Dermis microvascular lymphatic vessel endothelial cell (primary cell): ENCODE measurements at regions not wholly inside any gene's neighbourhood (a gene's known extent, or its start where the extent isn't known, plus 50 kb on each side); places are given as distances from the start of the nearest gene placed in this dataset.

Source experiments
- DNase-seq, 2 donors: peaks; one replicate each; pipeline versions ENCODE4 v3.0.0 to v3.0.0-alpha.2; 2010; ENCODE audit warnings: low read depth in 2 of 2

DNA sequence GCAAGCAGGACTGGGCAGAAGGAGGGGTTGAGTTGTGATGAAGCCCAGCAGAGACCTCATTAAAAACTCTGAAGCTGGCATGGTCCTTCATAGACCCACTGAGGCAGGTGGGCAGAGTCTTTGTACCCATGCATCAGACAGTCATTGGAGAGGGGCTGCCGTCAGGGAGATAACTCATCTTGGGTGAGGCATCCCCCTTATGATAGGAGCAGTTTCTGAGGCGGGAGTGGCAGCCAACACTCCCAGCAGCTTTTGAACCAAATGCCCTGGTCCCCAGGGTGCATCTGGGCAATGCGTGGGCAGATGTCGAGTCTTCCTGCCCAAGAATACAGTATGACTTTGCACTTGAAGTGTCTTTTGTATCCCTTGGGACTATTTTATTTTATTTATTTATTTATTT, 68.1 kb downstream of the HTR5A start:
- DNase-seq = no peak

DNA sequence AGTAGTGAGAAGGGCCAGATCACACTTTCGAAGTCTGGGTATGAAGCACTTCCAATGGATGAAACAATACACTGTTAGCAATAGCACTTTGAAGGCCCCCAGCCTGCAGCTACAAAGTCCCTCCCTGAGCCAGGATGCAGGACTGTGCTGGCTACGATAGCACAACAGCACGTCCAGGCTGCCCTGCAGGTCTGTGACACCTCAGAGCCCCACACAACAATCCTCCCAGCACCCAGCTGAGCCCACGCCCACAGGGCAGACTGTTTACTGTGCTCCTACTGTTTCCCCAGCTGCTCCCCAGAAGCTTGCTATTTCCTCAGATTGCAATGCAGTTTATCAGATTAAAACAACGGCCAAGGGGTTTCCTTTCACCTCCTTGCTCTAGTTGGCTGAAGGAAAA, 71.4 kb downstream of the HTR5A start:
- no peak for DNase-seq

GRCh38 chr7:155143381-155143780, 73.3 kb downstream of the HTR5A start:
- no peak for DNase-seq

GRCh38 chr7:155144371-155144770, 74.2 kb downstream of the HTR5A start:
- DNase-seq = no peak

DNA sequence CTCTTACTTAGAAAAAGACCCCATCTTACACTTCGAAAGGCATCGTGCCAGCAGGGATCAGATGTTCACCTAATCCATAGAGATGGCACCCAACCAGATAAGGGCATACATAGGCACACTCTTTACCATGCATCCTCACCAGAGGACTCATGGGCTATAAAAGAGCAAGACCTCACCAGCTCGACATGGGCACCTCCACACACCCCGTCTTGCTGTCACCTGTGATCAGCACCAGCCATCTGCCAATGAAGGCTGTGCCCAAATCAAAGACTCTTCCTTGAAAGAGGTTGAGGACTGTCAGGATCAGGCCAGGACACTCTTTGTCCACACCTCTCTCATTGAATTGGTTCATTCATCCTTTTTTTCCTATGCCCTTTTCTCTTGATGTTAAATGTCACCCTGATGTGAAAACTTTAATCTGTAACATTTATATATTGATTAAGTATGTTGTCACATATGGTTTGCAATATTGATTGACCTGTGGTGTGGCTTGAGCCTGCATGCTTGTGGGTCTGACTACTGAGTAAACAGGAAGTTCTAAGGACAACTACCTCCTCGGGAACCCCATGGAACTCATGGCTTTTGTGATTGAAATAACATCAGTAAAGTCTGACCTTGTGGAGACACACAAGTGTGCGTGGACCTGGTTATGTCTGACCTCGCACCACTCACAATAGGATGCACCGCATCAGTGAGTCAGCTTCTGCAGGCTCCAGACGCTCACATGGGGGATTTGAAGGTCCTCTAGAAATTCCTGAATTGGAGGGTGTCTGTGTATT, 75.5 kb downstream of the HTR5A start:
- DNase-seq = no peak

GRCh38 chr7:155147172-155147571, 77.0 kb downstream of the HTR5A start:
- DNase-seq = no peak

- no peak for DNase-seq
These were observed 77.5 kb downstream of the HTR5A start for GRCh38 chr7:155147624-155148023.

DNA sequence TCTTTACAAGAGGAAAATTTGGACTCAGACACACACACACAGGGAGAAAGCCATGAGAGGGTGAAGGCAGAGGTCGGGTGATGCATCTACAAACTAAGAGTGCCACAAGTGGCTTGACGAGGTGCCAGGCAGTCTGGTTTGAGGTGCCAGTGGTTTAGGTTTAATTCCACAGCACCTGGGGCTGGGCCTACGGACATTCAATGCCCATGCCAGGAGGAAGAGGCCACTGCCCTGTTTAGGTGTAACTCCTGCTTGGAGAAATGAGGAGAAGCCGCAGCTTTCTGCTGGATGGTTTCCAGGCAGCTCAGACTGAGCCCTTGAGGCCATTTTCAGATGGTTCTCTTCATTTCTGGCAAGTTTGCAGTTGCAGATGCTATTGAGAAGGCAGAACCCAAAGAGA, 83.6 kb downstream of the HTR5A start:
- no peak for DNase-seq

DNA sequence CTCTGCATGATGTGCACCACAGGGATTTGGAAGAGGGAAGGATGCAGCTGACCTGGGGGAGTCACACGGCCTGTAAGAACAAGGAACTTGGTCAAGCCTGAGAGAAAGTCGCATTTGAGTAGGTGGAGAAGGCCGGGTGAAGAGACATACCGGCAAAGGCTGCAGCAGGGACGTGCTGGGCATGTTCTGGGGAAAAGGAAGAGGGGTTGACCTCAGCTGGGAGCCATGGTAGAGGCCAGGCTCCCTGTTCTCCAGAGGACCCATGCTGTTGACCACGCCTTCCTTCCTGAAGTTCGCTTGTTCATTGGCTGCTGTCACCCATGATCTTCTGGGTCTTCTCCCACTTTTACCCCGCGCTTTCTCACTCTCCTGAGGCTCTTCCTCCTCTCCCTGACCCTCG, 84.5 kb downstream of the HTR5A start:
- DNase-seq = no peak

- no peak for DNase-seq
These were observed 91.6 kb downstream of the HTR5A start for GRCh38 chr7:155161690-155162089.

DNA sequence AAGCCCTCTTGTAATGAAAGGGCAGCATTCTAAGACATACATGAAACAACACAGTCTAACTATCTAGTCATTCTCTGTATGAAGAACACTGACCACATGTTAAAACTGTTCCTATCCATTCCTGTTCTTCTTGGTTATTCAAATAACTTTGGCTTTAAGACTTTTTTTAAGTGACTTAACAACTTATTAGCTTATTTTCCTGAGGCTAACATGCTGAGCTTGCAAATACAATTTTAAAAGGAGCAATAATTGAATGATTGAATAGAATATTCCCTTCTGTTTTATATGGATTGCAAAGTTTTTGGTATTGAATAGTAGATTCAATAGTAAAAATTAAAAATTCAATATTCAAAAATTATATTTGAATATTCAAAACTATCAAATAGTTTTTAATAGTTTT, 92.3 kb downstream of the HTR5A start:
- no peak for DNase-seq

- DNase-seq = no peak
These were observed 93.6 kb downstream of the HTR5A start for GRCh38 chr7:155163696-155164095.

GRCh38 chr7:155164316-155164715, 94.2 kb downstream of the HTR5A start:
- no peak for DNase-seq

DNA sequence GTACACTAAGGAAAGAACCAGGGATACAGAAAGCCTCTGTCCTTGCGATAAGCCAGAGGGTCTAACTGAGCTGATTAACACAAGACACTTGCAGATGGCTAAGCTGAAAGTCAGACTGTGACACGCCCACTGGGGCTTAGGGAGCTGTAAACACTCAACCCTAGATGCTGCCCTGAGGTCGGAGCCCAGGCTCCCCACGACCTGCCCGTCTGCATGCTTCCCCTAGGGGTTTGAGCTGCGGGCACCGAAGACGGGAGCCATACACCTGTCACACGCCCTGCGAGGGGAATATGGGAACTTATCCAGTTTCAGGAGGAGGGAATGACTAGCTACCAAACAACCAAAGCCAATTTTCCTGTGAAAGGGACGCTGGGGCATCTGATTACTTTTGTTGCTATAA, 96.0 kb downstream of the HTR5A start:
- no peak for DNase-seq

DNA sequence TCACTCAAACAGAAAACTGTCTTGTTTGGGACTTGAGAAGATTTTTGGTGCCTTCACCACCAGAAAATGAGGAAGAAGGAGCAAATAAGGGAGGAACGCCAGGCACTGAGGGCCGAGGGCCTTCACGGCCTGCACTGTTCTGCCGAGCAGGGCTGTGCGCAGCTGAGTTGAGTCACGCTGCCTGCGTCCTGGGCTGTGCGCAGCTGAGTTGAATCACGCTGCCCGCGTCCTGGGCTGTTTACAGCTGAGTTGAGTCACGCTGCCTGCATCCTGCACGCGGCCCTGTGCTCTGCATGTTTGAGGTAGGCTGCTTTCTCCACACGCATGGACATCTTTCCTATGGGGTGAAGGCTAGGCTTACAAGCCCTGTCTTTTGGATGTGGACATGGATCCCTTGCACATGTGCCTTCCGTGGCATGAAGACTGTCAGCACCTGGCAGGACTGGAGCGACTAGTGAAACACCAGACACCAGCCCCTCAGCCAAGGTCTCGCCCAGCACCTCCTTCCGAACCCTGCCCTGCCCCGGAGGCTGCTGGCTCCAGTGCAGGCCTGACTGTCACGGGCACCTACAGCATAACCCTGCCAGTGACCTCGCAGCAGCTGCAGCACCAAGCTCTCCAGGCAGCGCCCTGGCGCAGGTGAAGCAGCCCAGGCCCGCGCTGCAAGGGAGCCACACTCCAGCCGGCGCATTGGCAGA, 96.7 kb downstream of the HTR5A start:
- DNase-seq = peak; percentile 69 to 98

- no peak for DNase-seq
These were observed 97.7 kb downstream of the HTR5A start for GRCh38 chr7:155167706-155168365.

DNA sequence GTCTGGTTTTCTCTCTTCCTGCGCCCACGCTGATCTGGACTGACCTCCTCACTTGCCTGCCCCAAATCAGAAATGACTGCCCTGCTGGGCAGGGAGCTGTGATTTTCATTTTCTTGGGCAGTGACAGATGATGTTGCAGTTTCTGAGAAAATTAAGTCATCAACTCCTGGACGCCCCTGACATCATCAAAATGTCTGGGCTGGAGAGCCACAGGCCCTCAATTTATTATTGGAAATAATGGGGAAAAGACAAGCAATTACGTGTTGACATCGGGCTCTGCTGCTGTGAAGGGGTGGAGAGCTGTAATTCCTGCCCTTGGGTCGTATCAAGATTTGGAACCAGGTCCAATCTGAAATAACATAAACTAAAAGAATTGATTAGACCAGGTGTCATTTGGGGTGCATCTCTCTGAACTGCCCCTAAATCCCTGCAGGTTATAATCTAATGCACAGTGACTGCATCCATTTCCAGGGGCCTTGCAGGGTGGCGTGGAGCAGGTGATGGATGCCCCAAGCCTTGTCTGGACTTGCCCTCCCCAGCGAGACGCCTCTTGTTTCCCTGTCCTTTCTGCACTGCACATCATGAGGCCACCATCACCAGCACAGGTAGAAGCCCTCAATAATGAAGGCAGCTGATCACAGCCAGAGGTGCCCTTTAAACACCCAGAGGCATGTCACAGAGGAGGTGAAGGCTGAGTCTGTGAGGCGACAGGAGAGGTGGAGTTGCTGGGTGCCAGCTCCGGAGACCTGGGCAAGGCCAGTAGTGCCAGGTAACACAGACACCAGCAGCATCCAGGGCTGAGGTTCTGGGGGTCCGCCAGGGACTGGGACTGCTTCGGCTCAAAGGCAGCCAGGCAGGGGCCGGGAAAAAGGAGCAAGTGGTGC, 98.7 kb downstream of the HTR5A start:
- DNase-seq = no peak

- DNase-seq = no peak
These were observed 99.5 kb downstream of the HTR5A start for GRCh38 chr7:155169498-155170065.

GRCh38 chr7:155170331-155170730, 100.2 kb downstream of the HTR5A start:
- DNase-seq = no peak

DNA sequence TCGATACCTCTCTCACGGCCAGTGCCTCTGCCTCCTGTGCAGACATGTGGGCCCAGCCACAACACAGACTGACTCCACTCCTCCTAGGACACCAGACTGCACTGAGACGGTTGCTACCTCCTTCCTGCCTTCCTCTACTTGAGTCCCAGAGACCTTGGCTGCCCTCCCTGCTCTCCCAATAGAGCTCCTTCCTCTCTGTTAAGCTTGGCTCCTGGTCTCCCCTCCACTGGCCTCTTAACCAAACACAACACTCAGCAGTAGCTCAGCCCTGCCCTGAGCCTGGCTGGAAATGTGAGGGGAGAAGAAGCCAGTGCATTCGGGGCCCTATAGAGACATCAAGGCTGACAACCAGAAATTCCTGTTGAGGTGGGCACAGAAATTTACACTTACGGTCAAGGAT, 102.0 kb downstream of the HTR5A start:
- DNase-seq = no peak

- no peak for DNase-seq
These were observed 103.8 kb downstream of the HTR5A start for GRCh38 chr7:155173905-155174304.
